ENCODE measurements at regions not wholly inside any gene's neighbourhood (a gene's known extent, or its start where the extent isn't known, plus 50 kb on each side); places are given as distances from the start of the nearest gene placed in this dataset.

GRCh38 chr13:97111756-97112155 is 110.4 kb upstream of the MBNL2 start:
- no peak for DNase-seq (ENCODE audit: low read depth in 3 of 3)

- DNase-seq (ENCODE audit: low read depth in 3 of 3), result no peak
These were observed 109.5 kb upstream of the MBNL2 start for GRCh38 chr13:97112446-97113152.

GRCh38 chr13:97113231-97114001 is 108.7 kb upstream of the MBNL2 start:
- no peak for DNase-seq (ENCODE audit: low read depth in 3 of 3)

- DNase-seq (ENCODE audit: low read depth in 3 of 3), result no peak
These were observed 107.5 kb upstream of the MBNL2 start for GRCh38 chr13:97114651-97115050.

GRCh38 chr13:97116754-97117153 is 105.4 kb upstream of the MBNL2 start:
- no peak for DNase-seq (ENCODE audit: low read depth in 3 of 3)

GRCh38 chr13:97117388-97117910 is 104.7 kb upstream of the MBNL2 start:
- DNase-seq (ENCODE audit: low read depth in 3 of 3), result no peak

GRCh38 chr13:97119943-97120342 is 102.2 kb upstream of the MBNL2 start:
- no peak for DNase-seq (ENCODE audit: low read depth in 3 of 3)

- DNase-seq (ENCODE audit: low read depth in 3 of 3), result no peak
These were observed 101.8 kb upstream of the MBNL2 start for GRCh38 chr13:97120346-97120745.

- DNase-seq (ENCODE audit: low read depth in 3 of 3), result no peak
These were observed 101.2 kb upstream of the MBNL2 start for GRCh38 chr13:97120976-97121375.

- no peak for DNase-seq (ENCODE audit: low read depth in 3 of 3)
These were observed 100.2 kb upstream of the MBNL2 start for GRCh38 chr13:97121894-97122293.

- no peak for DNase-seq (ENCODE audit: low read depth in 3 of 3)
These were observed 99.6 kb upstream of the MBNL2 start for GRCh38 chr13:97122381-97122996.

GRCh38 chr13:97124206-97124605 is 97.9 kb upstream of the MBNL2 start:
- DNase-seq (ENCODE audit: low read depth in 3 of 3), result no peak

GRCh38 chr13:97124915-97125809 is 97.0 kb upstream of the MBNL2 start:
- peak in 2 of 3 donors; percentile 15 to 27 for DNase-seq (ENCODE audit: low read depth in 3 of 3)

- DNase-seq (ENCODE audit: low read depth in 3 of 3), result no peak
These were observed 96.1 kb upstream of the MBNL2 start for GRCh38 chr13:97125810-97126738.

GRCh38 chr13:97127842-97128241 is 94.3 kb upstream of the MBNL2 start:
- DNase-seq (ENCODE audit: low read depth in 3 of 3), result no peak

GRCh38 chr13:97130190-97130589 is 91.9 kb upstream of the MBNL2 start:
- DNase-seq (ENCODE audit: low read depth in 3 of 3), result no peak

- no peak for DNase-seq (ENCODE audit: low read depth in 3 of 3)
These were observed 90.7 kb upstream of the MBNL2 start for GRCh38 chr13:97131447-97131846.

GRCh38 chr13:97133554-97133953 is 88.6 kb upstream of the MBNL2 start:
- DNase-seq (ENCODE audit: low read depth in 3 of 3), result no peak

- no peak for DNase-seq (ENCODE audit: low read depth in 3 of 3)
These were observed 88.2 kb upstream of the MBNL2 start for GRCh38 chr13:97133955-97134354.

GRCh38 chr13:97134364-97135095 is 87.6 kb upstream of the MBNL2 start:
- no peak for DNase-seq (ENCODE audit: low read depth in 3 of 3)

Measured in stimulated activated CD4-positive, alpha-beta T cell treated with anti-CD3 and anti-CD28 coated beads, TNF-alpha, amount 100 ng/mL, for 48 hours (primary cell).